ENCODE measurements at regions not wholly inside any gene's neighbourhood (a gene's known extent, or its start where the extent isn't known, plus 50 kb on each side); places are given as distances from the start of the nearest gene placed in this dataset.
A peak's percentile ranks its signal among the peaks of the same experiment; 100 is the strongest.
"Not testable (repeated sequence)": the region's sequence is repeated elsewhere in the genome, so short reads cannot be mapped to it uniquely, and the experiment has no call there.

GRCh38 chr12:38123028-38123427, 193.5 kb upstream of the ALG10B start:
- intact Hi-C loops (cut with micrococcal nuclease); H3K27me3 Mint-ChIP-seq (ENCODE audit: insufficient read depth); H3K4me1 Mint-ChIP-seq (ENCODE audit: low read depth): not testable (repeated sequence)

GRCh38 chr12:38123566-38124246, 192.9 kb upstream of the ALG10B start:
- intact Hi-C loops (cut with micrococcal nuclease): no loop called here
- Mint-ChIP-seq H3K36me3 (ENCODE audit: low read depth) (no peaks in the 10 kb centered on the region), H3K4me3 (no peak overlapping the region), H3K4me1 (ENCODE audit: low read depth) (no peaks in the 10 kb centered on the region), H3K27ac (no peak overlapping the region), H3K9me3 (peaks cover 11% of the 10 kb centered on the region), H3K27me3 (ENCODE audit: insufficient read depth) (no peaks in the 10 kb centered on the region)
- DNase-seq (ENCODE audit: low spot score): no peak

More at GRCh38 chr12:38123028-38123427, 193.5 kb upstream of the ALG10B start:
- peaks cover 15% of the 10 kb centered on the region for H3K9me3 Mint-ChIP-seq
- not testable (repeated sequence) for H3K36me3 Mint-ChIP-seq (ENCODE audit: low read depth); H3K4me3 Mint-ChIP-seq; DNase-seq (ENCODE audit: low spot score); H3K27ac Mint-ChIP-seq

- Mint-ChIP-seq H3K4me3 (no peak overlapping the region), H3K27me3 (ENCODE audit: insufficient read depth) (no peaks in the 10 kb centered on the region), H3K36me3 (ENCODE audit: low read depth) (no peaks in the 10 kb centered on the region), H3K27ac (no peak overlapping the region), H3K4me1 (ENCODE audit: low read depth) (no peaks in the 10 kb centered on the region), H3K9me3 (peaks cover 10% of the 10 kb centered on the region)
- intact Hi-C loops (cut with micrococcal nuclease): no loop called here
- DNase-seq (ENCODE audit: low spot score): no peak
These were observed 192.1 kb upstream of the ALG10B start for GRCh38 chr12:38124247-38125012.

- Mint-ChIP-seq H3K36me3 (ENCODE audit: low read depth) (no peaks in the 10 kb centered on the region), H3K9me3 (no peaks in the 10 kb centered on the region), H3K4me1 (ENCODE audit: low read depth) (no peaks in the 10 kb centered on the region), H3K27ac (no peak overlapping the region), H3K4me3 (no peak overlapping the region), H3K27me3 (ENCODE audit: insufficient read depth) (peaks cover 2% of the 10 kb centered on the region)
- intact Hi-C loops (cut with micrococcal nuclease): no loop called here
- DNase-seq (ENCODE audit: low spot score): no peak
These were observed 184.4 kb upstream of the ALG10B start for GRCh38 chr12:38132139-38132538.

- H3K36me3 Mint-ChIP-seq (ENCODE audit: low read depth): no peaks in the 10 kb centered on the region
- H3K4me1 Mint-ChIP-seq (ENCODE audit: low read depth): no peaks in the 10 kb centered on the region
- no peaks in the 10 kb centered on the region for H3K9me3 Mint-ChIP-seq
- intact Hi-C loops (cut with micrococcal nuclease): loop anchor here (5.0 kb wide), 1 partner anchor 1135 kb away; no protein-coding TSS in a partner anchor
- DNase-seq (ENCODE audit: low spot score): no peak
- no peak overlapping the region for H3K27ac Mint-ChIP-seq
- H3K4me3 Mint-ChIP-seq: no peak overlapping the region
- peaks cover 5% of the 10 kb centered on the region for H3K27me3 Mint-ChIP-seq (ENCODE audit: insufficient read depth)
These were observed 179.3 kb upstream of the ALG10B start for GRCh38 chr12:38137287-38137686.

GRCh38 chr12:38137716-38138115, 178.9 kb upstream of the ALG10B start:
- intact Hi-C loops (cut with micrococcal nuclease): loop anchor here (1.0 to 5.0 kb wide), 3 partner anchors 179 to 1135 kb away; partner anchors contain the start of gene ALG10B
- Mint-ChIP-seq H3K27me3 (ENCODE audit: insufficient read depth) (peaks cover 5% of the 10 kb centered on the region), H3K27ac (no peak overlapping the region), H3K9me3 (no peaks in the 10 kb centered on the region), H3K4me3 (peak overlapping the region; percentile 83), H3K4me1 (ENCODE audit: low read depth) (no peaks in the 10 kb centered on the region), H3K36me3 (ENCODE audit: low read depth) (no peaks in the 10 kb centered on the region)
- DNase-seq (ENCODE audit: low spot score): no peak

GRCh38 chr12:38138225-38139221, 178.1 kb upstream of the ALG10B start:
- H3K4me1 Mint-ChIP-seq (ENCODE audit: low read depth): no peaks in the 10 kb centered on the region
- no peak overlapping the region for H3K27ac Mint-ChIP-seq
- no peaks in the 10 kb centered on the region for H3K9me3 Mint-ChIP-seq
- no peaks in the 10 kb centered on the region for H3K36me3 Mint-ChIP-seq (ENCODE audit: low read depth)
- H3K4me3 Mint-ChIP-seq: peak overlapping the region; percentile 83
- H3K27me3 Mint-ChIP-seq (ENCODE audit: insufficient read depth): peaks cover 5% of the 10 kb centered on the region
- intact Hi-C loops (cut with micrococcal nuclease): loop anchor here (1.0 to 5.0 kb wide), 3 partner anchors 178 to 1134 kb away; partner anchors contain the start of gene ALG10B
- peak; percentile 30 for DNase-seq (ENCODE audit: low spot score)

GRCh38 chr12:38139456-38139855, 177.1 kb upstream of the ALG10B start:
- H3K4me1 Mint-ChIP-seq (ENCODE audit: low read depth): no peaks in the 10 kb centered on the region
- H3K9me3 Mint-ChIP-seq: no peaks in the 10 kb centered on the region
- no peak overlapping the region for H3K4me3 Mint-ChIP-seq

GRCh38 chr12:38141239-38141638, 175.3 kb upstream of the ALG10B start:
- no peak overlapping the region for H3K27ac Mint-ChIP-seq
- H3K36me3 Mint-ChIP-seq (ENCODE audit: low read depth): no peaks in the 10 kb centered on the region
- H3K4me1 Mint-ChIP-seq (ENCODE audit: low read depth): no peaks in the 10 kb centered on the region
- H3K9me3 Mint-ChIP-seq: no peaks in the 10 kb centered on the region
- DNase-seq (ENCODE audit: low spot score): no peak
- H3K27me3 Mint-ChIP-seq (ENCODE audit: insufficient read depth): peaks cover 3% of the 10 kb centered on the region
- intact Hi-C loops (cut with micrococcal nuclease): no loop called here
- no peak overlapping the region for H3K4me3 Mint-ChIP-seq

More at GRCh38 chr12:38139456-38139855, 177.1 kb upstream of the ALG10B start:
- no peaks in the 10 kb centered on the region for H3K36me3 Mint-ChIP-seq (ENCODE audit: low read depth)
- DNase-seq (ENCODE audit: low spot score): no peak
- intact Hi-C loops (cut with micrococcal nuclease): loop anchor here (5.0 kb wide), 1 partner anchor 1133 kb away; no protein-coding TSS in a partner anchor
- peaks cover 5% of the 10 kb centered on the region for H3K27me3 Mint-ChIP-seq (ENCODE audit: insufficient read depth)
- no peak overlapping the region for H3K27ac Mint-ChIP-seq

- Mint-ChIP-seq H3K4me3 (no peak overlapping the region), H3K36me3 (ENCODE audit: low read depth) (no peaks in the 10 kb centered on the region), H3K27me3 (ENCODE audit: insufficient read depth) (peaks cover 3% of the 10 kb centered on the region), H3K4me1 (ENCODE audit: low read depth) (no peaks in the 10 kb centered on the region), H3K27ac (no peak overlapping the region), H3K9me3 (no peaks in the 10 kb centered on the region)
- intact Hi-C loops (cut with micrococcal nuclease): no loop called here
- no peak for DNase-seq (ENCODE audit: low spot score)
These were observed 174.7 kb upstream of the ALG10B start for GRCh38 chr12:38141861-38142260.

- H3K36me3 Mint-ChIP-seq (ENCODE audit: low read depth): no peaks in the 10 kb centered on the region
- intact Hi-C loops (cut with micrococcal nuclease): no loop called here
- H3K9me3 Mint-ChIP-seq: peaks cover 10% of the 10 kb centered on the region
- H3K4me3 Mint-ChIP-seq: no peak overlapping the region
- no peak overlapping the region for H3K27ac Mint-ChIP-seq
- H3K27me3 Mint-ChIP-seq (ENCODE audit: insufficient read depth): peaks cover 3% of the 10 kb centered on the region
- H3K4me1 Mint-ChIP-seq (ENCODE audit: low read depth): no peaks in the 10 kb centered on the region
- DNase-seq (ENCODE audit: low spot score): no peak
These were observed 173.6 kb upstream of the ALG10B start for GRCh38 chr12:38142974-38143373.

- H3K36me3 Mint-ChIP-seq (ENCODE audit: low read depth): no peaks in the 10 kb centered on the region
- intact Hi-C loops (cut with micrococcal nuclease): no loop called here
- peaks cover 19% of the 10 kb centered on the region for H3K9me3 Mint-ChIP-seq
- no peak overlapping the region for H3K4me3 Mint-ChIP-seq
- no peaks in the 10 kb centered on the region for H3K4me1 Mint-ChIP-seq (ENCODE audit: low read depth)
- no peak overlapping the region for H3K27ac Mint-ChIP-seq
- DNase-seq (ENCODE audit: low spot score): no peak
- H3K27me3 Mint-ChIP-seq (ENCODE audit: insufficient read depth): no peaks in the 10 kb centered on the region
These were observed 172.5 kb upstream of the ALG10B start for GRCh38 chr12:38144049-38144448.
